OCI-LY7 (cell line): ENCODE measurements at regions not wholly inside any gene's neighbourhood (a gene's known extent, or its start where the extent isn't known, plus 50 kb on each side); places are given as distances from the start of the nearest gene placed in this dataset.

Source experiments
- BruUV-seq: library from RNA; stranded (reverse); fragments of 400-500 nt; replicated peaks from 2 replicates; lab custom pipeline; 2021; lab: Mats Ljungman, UMichigan
- CTCF ChIA-PET: fragments of 300-600 bp; sonication (Branson Sonifier 250); formaldehyde crosslinking; loops from one replicate; lab custom pipeline; 2022; ENCODE audit warnings: antibody characterized with exemption; ENCODE audit not compliant: unreplicated experiment; lab: Charles Lee
- POLR2A ChIA-PET: fragments of 300-600 bp; sonication (Branson Sonifier 250); formaldehyde crosslinking; loops from one replicate; lab custom pipeline; 2022; ENCODE audit warnings: antibody characterized with exemption; lab: Charles Lee
- DNase-seq: peaks from one replicate; pipeline ENCODE4 v3.0.0-alpha.2; 2015; ENCODE audit warnings: low spot score
- H2AFZ ChIP-seq: fragments of 200-600 bp; sonication (generic), shearing (Covaris generic); 2 replicates; pipeline ENCODE4 v1.6.1; 2014; ENCODE audit warnings: mild to moderate bottlenecking, antibody characterized with exemption, low read length, moderate library complexity
- H3K27ac ChIP-seq: fragments of 200-600 bp; sonication (generic); 2 replicates; pipeline ENCODE4 v1.5.1; 2014; ENCODE audit warnings: mixed run types, low read depth, mild to moderate bottlenecking, moderate library complexity, low read length, inconsistent platforms; ENCODE audit not compliant: poor library complexity, severe bottlenecking
- H3K36me3 ChIP-seq: fragments of 200-600 bp; sonication (generic); 2 replicates; pipeline ENCODE4 v1.6.1; 2014; ENCODE audit warnings: mild to moderate bottlenecking, antibody characterized with exemption, low read length, moderate library complexity, mixed read lengths; ENCODE audit not compliant: insufficient read depth
- H3K4me1 ChIP-seq: fragments of 200-600 bp; sonication (generic); 2 replicates; pipeline ENCODE4 v1.5.1; 2014; ENCODE audit warnings: mild to moderate bottlenecking, low read length; ENCODE audit not compliant: insufficient read depth, poor library complexity, severe bottlenecking
- H3K4me2 ChIP-seq: fragments of 200-600 bp; sonication (generic); 2 replicates; pipeline ENCODE4 v1.6.1; 2014; ENCODE audit warnings: mild to moderate bottlenecking, low read length
- H3K4me3 ChIP-seq: fragments of 200-600 bp; sonication (generic); 2 replicates; pipeline ENCODE4 v1.5.1; 2014; ENCODE audit warnings: mild to moderate bottlenecking, low read depth, low read length; ENCODE audit not compliant: poor library complexity, severe bottlenecking
- H3K79me2 ChIP-seq: fragments of 200-600 bp; sonication (generic); 2 replicates; pipeline ENCODE4 v1.6.1; 2016; ENCODE audit warnings: low read depth, mild to moderate bottlenecking, low read length, moderate library complexity, mixed read lengths; ENCODE audit not compliant: insufficient read depth
- H3K9me2 ChIP-seq: fragments of 200-600 bp; sonication (generic); 2 replicates; pipeline ENCODE4 v1.6.1; 2016; ENCODE audit warnings: mild to moderate bottlenecking, low read length, mixed read lengths; ENCODE audit not compliant: insufficient read depth
- H3K9me3 ChIP-seq: fragments of 200-600 bp; sonication (generic); 2 replicates; pipeline ENCODE4 v1.6.1; 2014; ENCODE audit warnings: mild to moderate bottlenecking, mixed run types, low read length, mixed read lengths
- H4K20me1 ChIP-seq: fragments of 200-600 bp; sonication (generic); 2 replicates; pipeline ENCODE4 v1.6.1; 2014; ENCODE audit warnings: mild to moderate bottlenecking, antibody characterized with exemption, low read length, moderate library complexity, mixed read lengths; ENCODE audit not compliant: insufficient read depth
- EZH2phosphoT487 ChIP-seq: fragments of 200-600 bp; sonication (generic); IDR thresholded peaks from 2 replicates; pipeline ENCODE4 v1.6.1; 2018; ENCODE audit warnings: low read depth, borderline replicate concordance, mild to moderate bottlenecking, mixed run types, antibody characterized with exemption, low read length, moderate library complexity, mixed read lengths
- intact Hi-C: fragments of 100-400 bp; cut with micrococcal nuclease; formaldehyde crosslinking; loops from one replicate; pipeline ENCODE4 v1.10.0; 2022; ENCODE audit not compliant: unreplicated experiment
- TF ChIP-seq, protein P1 (sequence below): fragments of 200-600 bp; sonication (generic); conservative IDR thresholded peaks from 2 replicates; pipeline ENCODE4 v1.5.1; 2014; ENCODE audit warnings: mild to moderate bottlenecking, antibody characterized with exemption, low read length, moderate library complexity, mixed read lengths

DNA sequence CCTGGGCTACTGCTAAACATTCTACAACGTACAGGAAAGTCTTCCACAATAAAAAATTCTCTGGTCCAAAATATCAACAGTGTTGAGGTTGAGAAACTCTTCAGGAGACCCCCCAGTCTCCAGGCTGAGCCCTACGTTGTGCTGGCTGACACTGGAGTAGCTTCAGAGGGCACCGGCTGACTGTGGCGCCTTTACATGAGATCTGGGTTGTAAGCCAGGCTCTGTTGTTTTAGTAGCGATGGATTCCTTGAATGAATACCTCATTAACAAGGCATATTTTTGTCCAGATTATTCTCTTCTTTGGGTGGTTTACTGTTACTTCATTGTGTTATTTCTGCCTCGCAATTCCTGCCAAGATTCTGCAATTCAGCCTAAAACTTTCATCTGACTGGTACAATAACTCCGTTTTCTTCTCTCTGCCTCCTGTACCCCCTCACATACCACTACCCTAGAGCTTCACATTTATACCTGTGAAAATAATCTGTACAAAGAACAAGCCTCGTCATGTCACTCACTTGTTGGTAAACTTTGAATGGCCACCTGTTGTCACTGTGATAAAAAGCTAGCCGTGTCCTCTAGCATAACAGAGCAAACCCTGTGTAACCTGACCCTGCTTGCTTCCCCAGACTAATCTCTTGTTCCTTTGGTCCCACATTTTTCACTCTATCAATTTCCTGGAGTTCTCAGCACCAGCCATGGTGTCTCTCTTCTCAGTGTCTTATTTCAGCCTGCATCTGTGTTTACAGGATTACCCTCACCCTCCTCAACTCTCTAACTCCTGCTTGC lies 1476.1 kb upstream of the TENM3 start:
- no peak for DNase-seq
- ChIA-PET CTCF (no interaction called here), POLR2A (interaction anchor here (3.1 kb wide), 1 partner anchor 11 kb away, joined by 12 read pairs; no protein-coding TSS in a partner anchor)
- TF ChIP-seq, protein P1, sequence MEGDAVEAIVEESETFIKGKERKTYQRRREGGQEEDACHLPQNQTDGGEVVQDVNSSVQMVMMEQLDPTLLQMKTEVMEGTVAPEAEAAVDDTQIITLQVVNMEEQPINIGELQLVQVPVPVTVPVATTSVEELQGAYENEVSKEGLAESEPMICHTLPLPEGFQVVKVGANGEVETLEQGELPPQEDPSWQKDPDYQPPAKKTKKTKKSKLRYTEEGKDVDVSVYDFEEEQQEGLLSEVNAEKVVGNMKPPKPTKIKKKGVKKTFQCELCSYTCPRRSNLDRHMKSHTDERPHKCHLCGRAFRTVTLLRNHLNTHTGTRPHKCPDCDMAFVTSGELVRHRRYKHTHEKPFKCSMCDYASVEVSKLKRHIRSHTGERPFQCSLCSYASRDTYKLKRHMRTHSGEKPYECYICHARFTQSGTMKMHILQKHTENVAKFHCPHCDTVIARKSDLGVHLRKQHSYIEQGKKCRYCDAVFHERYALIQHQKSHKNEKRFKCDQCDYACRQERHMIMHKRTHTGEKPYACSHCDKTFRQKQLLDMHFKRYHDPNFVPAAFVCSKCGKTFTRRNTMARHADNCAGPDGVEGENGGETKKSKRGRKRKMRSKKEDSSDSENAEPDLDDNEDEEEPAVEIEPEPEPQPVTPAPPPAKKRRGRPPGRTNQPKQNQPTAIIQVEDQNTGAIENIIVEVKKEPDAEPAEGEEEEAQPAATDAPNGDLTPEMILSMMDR = no peak
- no peak for TF ChIP-seq EZH2phosphoT487
- BruUV-seq = no TSS peak
- Histone ChIP-seq H3K4me1 (peaks cover 4% of the 10 kb centered on the region), H3K4me3 (no peak overlapping the region), H3K36me3 (no peaks in the 10 kb centered on the region), H4K20me1 (no peaks in the 10 kb centered on the region), H3K79me2 (no peaks in the 10 kb centered on the region), H3K9me2 (no peaks in the 10 kb centered on the region), H3K27ac (no peak overlapping the region), H3K4me2 (no peak overlapping the region), H2AFZ (peak overlapping the region; percentile 71), H3K9me3 (no peaks in the 10 kb centered on the region)
- intact Hi-C loops = no loop called here

- Histone ChIP-seq H3K4me3 (no peak overlapping the region), H3K9me2 (no peaks in the 10 kb centered on the region), H3K36me3 (no peaks in the 10 kb centered on the region), H3K4me1 (peaks cover 4% of the 10 kb centered on the region), H3K4me2 (no peak overlapping the region), H3K79me2 (no peaks in the 10 kb centered on the region), H3K27ac (no peak overlapping the region), H2AFZ (no peak overlapping the region), H3K9me3 (peaks cover 2% of the 10 kb centered on the region; the same call in 1 of the 2 replicates), H4K20me1 (no peaks in the 10 kb centered on the region)
- POLR2A ChIA-PET = interaction anchor here (0.6 kb wide), 1 partner anchor 43 kb away, joined by 4 read pairs; no protein-coding TSS in a partner anchor
- intact Hi-C loops = no loop called here
- no TSS peak for BruUV-seq
- DNase-seq = no peak
- TF ChIP-seq EZH2phosphoT487 = no peak
- TF ChIP-seq, protein P1 = no peak
- CTCF ChIA-PET = interaction anchor here (0.6 kb wide), 1 partner anchor 18 kb away, joined by 3 read pairs; no protein-coding TSS in a partner anchor
These were observed 1474.6 kb upstream of the TENM3 start for GRCh38 chr4:180768610-180769009.

DNA sequence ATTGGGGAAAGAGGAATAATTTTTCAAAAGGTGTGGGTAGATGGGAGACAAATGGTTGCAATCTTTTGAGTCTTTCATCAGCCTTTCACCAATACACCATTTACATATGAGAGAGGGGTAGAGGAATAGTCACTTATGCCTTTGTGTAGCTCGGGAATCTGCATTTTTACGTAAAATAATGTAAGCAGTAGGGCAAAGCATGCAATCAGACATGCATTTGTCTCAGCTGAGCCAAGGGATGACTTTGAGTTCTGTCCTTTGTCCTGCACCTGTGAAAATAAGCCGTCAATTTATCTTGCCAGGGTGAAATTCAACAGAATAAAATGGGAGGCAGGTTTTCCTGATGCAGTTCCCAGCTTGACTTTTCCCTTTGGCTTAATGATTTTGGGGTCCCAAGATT lies 1473.4 kb upstream of the TENM3 start:
- POLR2A ChIA-PET = interaction anchor here (0.7 to 0.9 kb wide), 2 partner anchors 10 to 57 kb away, joined by 3 to 5 read pairs; no protein-coding TSS in a partner anchor

More for the DNA sequence above, 1473.4 kb upstream of the TENM3 start:
- H3K4me3 ChIP-seq = no peak overlapping the region
- H4K20me1 ChIP-seq = no peaks in the 10 kb centered on the region
- no peaks in the 10 kb centered on the region for H3K79me2 ChIP-seq
- no peak overlapping the region for H3K27ac ChIP-seq
- H3K9me2 ChIP-seq = no peaks in the 10 kb centered on the region
- no peak overlapping the region for H3K4me2 ChIP-seq
- TF ChIP-seq, protein P1 = no peak
- no peak for TF ChIP-seq EZH2phosphoT487
- DNase-seq = no peak
- H3K4me1 ChIP-seq = peaks cover 4% of the 10 kb centered on the region
- peak overlapping the region; percentile 22; the same call in 1 of the 2 replicates for H2AFZ ChIP-seq
- CTCF ChIA-PET = no interaction called here
- H3K36me3 ChIP-seq = no peaks in the 10 kb centered on the region
- no TSS peak for BruUV-seq
- peaks cover 9% of the 10 kb centered on the region; the same call in 1 of the 2 replicates for H3K9me3 ChIP-seq
- intact Hi-C loops = no loop called here
